Renal pelvis (tissue), 1 donor: ENCODE measurements at regions not wholly inside any gene's neighbourhood (a gene's known extent, or its start where the extent isn't known, plus 50 kb on each side); places are given as distances from the start of the nearest gene placed in this dataset.

Experiments
- DNase-seq: peaks from one replicate; pipeline ENCODE4 v3.0.0-alpha.2; 2013

DNA sequence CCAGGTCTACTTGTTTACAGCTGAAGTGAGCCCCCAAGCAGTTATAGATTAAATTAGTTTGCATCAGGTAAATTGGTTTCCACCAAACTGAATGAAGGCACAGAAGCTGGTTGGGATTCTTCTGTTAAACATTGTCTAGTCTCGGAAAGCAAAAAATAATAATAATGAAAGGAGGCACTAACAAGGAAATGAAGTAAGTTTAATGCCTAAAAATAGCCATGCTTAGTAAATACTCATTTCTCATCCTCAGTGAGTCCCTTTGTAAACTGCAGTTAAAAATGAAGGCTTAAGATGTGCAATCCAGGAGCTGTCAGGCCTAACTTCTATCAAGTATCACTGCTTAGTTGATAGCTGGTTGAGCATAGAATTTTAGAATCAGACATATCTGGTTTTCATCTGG is 113.5 kb downstream of the BTG1 start:
- DNase-seq, result no peak

DNA sequence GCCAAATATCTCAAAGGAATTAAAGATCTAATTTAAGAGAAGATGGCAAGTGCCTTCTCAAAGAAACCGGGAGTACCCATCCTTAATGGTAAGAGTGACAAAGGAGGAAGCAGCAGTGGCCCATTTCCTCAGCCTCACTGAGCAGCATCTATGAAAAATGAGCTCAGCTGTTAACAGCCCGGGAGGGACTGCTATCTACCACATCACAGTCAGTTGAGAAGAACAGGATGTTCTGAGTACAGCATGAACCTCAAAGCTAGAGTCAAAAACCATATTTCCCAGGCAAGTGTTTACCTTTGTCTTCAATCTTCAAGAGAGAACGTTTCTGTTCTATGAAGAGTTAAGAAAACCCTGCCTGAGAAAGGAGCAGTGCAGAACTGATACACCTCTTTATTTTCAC is 115.0 kb downstream of the BTG1 start:
- DNase-seq, result no peak

DNA sequence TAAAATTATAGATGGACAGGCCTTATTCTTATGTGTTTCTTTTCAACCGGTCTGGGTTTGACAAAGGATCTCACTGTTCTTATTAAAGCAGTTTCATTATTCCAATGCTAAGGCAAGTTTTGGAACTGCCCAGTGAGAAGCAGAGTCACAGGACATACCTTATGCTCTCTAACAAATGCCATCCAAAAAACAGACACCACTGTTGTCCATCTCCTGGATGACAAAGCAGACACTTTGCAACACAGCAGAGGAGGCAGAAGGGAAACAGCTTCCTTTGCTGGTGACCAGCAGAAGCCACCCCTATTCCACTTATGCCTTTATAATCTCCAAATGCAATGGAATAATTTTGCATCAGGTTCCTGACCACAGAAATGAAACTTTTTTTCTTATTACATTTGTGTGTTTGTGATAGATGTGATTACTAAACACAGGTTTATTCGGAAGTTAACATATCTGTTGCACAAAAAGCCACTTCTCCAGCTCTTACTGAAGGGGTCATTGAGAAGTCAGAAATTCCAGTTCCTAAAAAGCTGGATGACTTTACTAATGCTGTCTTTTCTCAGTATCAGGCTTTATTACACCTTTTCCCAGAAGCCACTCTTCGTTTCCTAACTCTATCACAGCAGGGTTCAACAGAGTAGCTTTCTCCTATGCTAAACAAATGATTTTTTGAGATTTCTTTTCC is 115.6 kb downstream of the BTG1 start:
- no peak for DNase-seq

DNA sequence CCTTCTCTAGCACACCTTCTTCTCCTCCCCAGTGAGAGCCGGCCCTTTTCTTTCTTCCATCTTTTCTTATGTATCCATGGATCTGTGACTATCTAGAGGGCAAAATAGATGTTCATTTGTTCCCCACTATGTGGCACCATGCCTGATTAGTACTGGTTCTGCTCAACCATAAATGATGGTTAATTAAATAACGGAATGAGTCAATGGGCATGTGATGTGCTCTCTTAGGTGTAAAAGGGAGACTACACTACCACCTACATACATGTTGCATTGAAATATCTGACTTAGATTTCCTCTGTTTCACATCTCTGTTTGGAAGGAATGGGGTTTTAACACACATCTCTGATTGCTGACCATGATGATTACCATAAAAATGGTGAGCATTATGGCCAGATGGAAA is 116.5 kb downstream of the BTG1 start:
- no peak for DNase-seq

DNA sequence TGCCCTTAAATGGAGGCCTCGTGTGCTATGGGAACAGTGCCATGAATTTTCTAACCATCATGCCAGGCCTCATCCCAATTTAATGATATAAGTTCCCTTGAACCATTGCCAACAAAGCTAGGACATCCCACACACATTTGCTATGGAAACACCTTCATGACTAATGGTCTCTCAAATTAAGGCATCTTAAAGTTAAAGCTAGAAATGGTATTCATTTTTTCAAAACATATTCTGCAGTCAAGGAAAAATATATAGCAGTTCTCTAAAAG is 117.3 kb downstream of the BTG1 start:
- no peak for DNase-seq

DNA sequence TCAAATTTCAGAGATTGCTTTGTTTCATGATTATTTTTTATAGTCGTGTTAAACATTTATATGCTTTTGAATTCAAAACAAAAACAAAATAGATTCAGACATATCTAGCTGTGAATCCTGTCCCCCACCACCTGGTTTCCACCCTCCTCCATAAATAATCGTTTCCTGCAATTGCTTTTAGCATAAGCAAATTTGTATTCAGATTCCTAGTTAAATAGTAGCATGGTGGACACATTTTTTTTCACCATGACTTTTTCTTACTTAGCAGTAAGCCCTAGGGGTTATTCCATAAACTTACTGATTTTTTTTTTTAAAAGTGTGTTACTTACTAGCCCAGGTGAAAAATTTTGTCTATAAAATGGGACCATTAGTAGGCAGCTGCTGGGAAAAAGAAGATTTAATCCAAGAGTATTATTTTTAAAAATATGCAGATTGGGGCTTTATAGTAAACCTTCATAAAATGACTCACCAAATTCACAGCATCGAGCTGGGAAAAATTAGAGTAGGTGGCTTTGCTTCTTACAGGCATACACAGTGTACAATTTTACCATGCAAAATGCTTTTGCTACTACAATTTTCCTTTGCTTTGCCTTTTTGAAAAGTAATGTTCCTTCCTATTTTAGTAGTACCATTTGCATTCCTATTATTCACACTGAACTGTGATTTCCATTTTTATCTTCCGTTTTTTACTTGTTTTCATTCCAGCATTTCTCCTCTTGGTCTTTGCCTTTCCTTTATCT is 117.8 kb downstream of the BTG1 start:
- no peak for DNase-seq

DNA sequence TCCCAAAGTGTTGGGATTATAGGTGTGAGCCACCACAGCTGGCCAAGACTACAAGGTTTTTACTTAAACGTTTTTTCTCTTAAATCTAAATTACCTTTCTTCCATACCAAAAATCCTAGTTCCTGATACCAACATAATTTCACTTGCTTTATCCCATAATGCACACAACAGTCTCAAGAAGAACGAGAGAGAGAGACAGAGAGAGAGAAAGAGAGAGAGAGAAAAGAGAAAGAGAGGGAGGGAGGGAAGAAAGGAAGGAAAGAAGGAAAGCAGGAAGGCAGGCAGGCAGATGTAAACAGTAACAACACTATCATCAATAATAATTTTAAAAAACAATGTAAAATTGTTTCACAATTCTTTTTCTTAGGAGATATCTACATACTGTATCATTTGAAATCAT is 118.4 kb downstream of the BTG1 start:
- DNase-seq, result no peak

DNA sequence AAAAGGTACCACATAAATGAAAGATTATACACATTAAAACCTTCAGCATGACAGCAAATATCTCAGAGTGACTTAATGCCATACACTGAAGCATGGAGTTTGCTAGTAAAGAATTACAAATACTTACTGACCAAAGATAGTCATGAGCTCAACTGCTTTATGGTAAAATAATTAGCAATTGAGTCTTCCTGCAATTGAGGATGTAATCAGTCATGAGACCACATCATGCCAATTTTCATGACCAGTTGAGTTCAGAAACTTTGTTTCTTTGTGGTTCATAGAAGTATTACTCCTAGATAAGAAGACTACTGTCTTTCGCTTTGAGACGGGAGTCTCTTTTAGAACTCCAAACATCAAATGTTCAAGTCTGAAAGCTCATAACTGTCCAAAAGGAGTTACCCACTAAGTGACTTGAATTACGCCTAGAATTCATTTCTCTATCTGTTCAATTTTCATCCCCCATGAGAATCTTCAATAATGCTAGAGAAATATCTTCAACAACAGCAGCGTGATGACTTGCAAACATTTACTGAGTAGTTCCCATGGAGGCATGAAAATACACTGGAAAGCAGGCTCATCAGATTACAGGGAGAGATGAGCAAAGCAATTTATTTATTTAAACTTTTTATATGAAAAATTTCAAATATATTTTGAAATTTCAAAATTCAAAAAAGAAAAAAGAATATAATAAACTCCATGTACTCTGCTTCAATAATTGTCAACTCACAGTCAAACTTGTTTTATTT is 120.0 kb downstream of the BTG1 start:
- DNase-seq, result no peak

DNA sequence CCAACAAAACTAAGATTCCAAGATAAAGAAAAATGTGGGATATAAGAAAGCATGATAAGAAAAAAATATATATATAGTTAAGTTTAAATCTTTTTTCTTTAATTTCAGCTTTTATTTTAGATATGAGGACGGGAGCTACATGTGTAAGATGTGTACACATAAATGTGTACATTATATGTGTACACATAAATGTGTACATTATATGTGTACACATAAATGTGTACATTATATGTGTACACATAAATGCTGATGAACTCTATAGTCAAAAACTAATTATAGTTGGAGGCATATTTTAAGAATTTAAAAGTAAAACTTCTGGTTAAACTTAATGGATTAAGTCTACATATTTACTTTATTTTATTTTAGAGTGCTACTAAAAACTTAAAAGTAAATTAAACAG is 123.6 kb downstream of the BTG1 start:
- DNase-seq, result no peak

DNA sequence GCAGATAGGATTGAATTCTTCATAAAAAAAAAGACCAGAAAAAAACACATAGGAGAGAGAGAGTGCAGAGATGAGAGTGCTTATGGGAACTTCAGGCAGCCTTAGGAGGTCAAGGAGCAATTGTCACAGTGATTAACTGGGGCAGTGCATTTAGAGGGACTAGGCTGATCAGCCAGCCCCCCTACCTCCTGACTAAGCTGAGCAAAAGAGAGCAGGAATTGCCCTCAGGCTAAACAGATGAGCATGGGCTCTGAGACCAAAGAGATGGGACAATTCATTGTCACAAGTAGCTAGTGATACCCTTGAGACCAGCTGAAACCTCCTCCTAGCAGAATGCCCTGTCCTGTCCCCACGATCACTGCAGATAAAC is 124.0 kb downstream of the BTG1 start:
- no peak for DNase-seq

DNA sequence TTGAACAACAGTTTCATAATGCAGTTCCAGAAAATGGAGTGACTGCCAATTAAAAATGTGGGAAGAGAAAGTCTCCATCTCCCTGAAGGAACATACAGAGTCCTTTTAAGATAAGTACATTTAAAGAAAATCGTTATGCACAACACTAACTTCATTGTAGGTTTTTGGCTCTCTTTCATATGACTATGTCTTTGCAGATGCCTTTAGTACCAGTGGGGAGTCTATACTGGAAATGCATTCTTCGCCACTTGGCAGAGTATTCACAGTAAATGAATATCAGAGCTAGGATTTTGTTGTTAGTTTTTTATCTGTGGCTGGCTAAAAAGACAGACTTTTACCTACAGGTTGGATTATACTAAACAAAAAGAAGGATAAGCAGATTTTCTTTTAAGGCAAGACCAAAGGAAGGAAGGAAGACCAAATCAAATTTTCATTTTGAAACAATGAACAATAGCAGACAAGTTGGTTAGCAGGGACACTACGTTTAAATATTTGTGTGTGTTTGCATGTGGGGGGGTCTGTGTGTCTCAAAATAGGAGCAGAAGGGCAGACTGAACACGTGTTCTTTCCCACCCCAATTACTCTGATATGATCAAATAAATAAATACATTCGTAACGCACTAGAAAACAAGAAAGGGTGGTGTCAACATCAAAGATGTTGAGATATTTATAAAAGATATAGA is 124.5 kb downstream of the BTG1 start:
- no peak for DNase-seq

DNA sequence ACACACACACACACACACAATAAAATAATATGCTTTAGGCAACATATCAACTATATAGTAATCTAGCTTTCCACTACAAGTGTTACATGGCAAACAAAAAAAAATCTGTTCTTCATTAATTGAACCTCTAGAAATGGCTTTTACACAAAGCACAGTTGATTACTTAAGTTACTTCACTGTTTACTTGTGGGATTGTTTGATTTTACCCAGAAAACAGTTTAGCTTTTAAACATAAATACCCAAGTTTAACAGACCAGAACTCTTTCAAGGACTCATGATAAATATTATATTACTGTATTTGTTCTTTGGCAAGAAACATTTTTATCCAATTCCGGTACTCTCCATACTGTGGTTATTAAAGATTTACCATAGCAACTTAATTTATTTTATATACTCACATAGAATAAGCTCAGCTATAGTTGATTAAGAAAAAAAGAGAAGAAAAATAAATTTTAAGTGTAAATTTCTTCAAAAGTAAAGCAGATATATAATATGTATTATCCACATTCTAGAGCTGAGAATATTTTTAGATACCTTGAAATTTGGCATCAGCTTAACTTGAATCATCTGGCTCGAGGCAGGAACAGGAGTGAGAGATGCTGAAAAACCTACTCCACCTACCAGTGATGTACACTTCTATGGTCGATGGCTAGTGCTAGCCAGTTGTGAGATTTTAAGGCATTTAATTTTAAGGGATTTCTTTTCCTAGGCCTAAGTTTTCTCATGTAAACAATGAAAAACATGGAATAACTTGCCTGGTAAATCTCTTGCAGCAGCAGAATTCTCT is 126.0 kb downstream of the BTG1 start:
- no peak for DNase-seq

DNA sequence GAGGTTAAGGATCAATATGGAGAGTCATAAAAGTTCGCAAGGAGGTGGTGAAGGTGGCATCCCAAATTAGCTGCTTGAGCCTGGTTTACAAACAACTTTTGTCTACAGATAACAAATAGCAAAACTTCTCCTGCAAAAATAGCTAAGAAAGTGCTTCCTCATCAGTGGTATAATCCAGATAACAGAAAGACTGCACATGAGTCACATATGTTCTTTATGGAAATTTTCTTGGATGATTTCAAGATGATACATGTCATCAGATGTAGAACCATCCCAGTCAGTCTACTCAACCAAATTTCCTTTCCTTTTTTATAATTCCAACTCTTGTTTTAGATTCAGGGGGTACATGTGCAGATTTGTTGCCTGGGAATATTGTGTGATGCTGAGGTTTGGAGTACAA is 133.0 kb downstream of the BTG1 start:
- DNase-seq, result no peak

DNA sequence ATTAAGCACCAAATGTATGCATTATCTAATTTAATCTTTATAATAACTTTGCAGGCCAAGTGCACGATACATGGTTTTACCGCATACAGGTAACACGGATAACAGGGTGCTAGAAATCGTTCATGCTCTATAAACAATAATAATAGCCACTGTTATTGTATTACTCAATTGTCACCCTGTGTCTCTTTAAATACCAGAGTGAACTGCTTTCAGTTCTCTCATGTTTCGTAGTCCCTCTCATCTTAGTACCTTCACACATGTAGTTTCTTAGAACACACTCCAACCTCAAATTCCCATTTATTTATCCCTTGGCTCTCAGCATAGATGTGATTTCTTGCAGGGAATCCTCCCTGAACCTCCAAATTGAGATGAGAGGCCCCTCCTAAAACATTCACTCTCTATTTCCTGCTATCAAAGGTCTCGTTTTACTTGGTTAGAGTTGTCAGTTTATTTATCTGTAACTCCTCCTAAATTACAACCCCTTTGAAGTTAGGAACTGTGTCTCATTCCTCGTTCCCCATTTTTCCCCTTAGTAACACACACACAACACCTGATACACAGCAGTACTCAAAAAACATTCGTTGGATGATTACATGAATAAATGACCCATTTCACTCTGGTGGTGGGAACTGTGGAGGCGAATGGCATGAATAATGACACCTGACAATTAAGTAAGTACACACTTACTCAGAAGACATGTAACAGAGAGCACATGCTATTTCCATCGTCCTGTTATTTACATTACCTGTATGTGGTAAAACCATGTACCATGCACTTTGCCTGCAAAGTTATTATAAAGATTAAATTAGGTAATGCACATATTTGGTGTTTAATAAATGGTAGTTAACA is 134.6 kb downstream of the BTG1 start:
- no peak for DNase-seq

DNA sequence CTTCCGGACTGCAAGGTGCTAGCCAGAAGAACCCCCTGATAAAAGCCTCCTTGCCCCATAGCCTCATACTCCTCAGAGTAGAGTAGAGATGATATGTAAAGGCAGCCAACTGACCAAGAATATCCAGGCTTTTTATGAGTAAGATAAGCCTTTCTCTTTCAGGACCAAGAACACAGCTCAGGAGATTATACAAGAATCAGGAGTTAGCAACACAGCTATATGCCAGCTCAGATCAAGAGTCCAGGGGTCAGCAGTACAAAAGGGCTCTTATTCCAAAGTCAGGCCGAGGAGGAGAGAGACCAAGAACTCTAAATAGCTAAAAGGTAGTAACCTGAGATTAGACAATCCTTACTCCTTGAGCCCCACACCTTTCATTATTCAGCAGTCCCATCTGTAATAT is 135.3 kb downstream of the BTG1 start:
- DNase-seq, result no peak

DNA sequence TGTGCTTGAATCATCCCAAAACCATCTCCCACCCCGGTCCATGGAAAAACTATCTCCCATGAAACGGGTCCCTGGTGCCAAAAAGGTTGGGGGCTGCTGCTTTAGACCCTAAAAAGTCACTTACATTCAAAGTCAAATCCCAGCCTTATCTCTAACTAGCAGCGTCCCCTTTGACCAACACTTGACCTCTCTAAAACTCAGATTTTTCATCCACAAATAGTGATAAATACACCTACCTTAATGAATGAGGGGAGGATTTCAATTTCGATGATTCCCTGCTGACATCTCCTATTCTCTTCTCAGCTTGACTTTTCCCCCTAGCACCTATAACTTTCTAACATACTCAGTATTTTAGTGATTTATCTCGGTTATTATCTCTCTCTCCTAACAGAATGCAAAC is 137.3 kb downstream of the BTG1 start:
- no peak for DNase-seq

DNA sequence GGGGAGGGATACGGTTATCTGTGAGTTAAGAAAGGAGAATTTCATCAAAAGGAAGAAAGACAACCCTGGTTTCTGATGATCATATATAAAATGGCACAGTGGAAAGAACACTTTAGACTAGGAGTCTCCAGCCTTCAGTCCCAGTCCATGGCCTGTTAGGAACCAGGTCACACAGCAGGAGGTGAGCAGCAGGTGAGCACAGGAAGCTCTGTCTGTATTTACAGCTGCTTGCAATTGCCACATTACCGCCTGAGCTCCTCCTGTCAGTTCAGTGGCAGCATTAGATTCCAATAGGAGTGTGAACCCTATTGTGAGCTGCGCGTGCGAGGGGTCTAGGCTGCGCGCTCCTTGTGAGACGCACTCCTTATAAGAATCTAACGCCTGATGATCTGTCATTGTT is 137.9 kb downstream of the BTG1 start:
- DNase-seq, result no peak

DNA sequence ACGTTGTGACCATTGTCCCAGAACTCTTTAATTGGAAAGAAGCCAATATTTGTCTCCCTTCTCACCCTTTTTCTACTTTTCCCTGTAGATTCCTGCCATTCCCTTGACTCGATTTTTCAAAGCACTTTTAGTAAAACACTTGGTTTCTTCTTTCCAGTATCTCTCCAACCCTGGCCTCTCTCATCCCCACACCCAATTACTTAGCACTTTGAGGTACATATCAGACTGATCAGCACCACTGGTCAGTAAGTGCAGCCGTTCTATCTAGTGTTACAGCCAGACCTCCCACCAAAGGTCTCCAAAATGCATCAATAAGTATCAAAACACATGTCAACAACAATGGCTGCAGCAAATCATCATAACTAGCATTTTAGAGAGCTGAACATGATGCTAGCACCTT is 141.9 kb downstream of the BTG1 start:
- no peak for DNase-seq

DNA sequence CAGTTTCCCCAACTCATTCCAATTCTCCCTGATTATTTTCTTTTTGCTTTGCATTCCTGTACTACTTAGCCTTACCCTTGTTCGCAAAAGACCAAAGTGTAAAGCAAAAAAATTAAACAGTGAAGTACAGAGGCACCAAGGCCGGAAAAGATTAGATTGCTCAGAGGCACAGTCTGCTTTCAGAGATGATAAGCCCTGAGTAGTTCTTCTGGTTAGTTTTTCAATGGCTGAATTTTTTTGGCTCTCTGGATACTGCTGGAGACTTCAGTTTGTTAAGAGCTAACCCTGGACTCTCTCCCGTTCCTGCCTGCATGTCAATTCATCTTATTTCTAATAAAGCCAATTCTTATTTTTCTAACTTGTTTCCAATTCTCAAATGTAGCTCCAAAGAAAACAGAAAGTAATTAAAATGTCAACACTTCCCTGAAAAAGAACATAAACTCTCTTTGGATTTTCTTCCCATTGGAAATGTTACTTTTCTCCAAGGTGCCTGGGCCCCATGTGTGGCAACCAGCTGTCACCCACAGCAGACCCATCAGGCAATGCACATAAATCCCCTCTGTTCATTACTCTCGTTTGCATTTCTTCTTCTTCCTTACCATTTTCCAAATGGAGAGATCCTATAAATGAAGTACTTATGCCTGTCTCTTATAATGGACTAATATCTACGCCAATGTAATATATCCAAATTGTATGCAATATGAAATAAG is 142.8 kb downstream of the BTG1 start:
- DNase-seq, result no peak

DNA sequence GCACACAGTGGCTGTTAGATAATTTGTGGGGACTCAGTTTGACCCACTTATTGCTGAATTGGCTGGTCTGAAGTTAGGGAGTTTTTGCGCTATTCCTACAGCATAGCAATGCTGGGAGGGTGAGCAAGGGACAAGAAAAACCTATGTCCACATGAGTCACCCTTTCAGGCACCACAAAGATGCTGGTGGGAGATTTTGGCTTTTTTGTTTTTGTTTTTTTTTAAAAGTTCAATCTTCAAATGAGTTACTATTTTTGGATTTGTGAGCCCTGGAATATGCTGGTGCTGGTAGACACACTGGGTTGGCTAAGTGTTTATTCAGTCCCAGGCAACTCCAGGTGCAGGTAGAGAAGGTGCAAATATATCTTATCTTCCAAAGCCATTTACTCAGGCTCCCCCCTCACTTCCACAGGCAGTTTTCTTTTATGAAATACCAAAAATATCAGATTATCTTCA is 143.4 kb downstream of the BTG1 start:
- no peak for DNase-seq
